PC-9 (cell line): ENCODE measurements at regions not wholly inside any gene's neighbourhood (a gene's known extent, or its start where the extent isn't known, plus 50 kb on each side); places are given as distances from the start of the nearest gene placed in this dataset.

Experiments
- CTCF ChIP-seq: fragments of 200-600 bp; sonication (generic); conservative IDR thresholded peaks from 2 replicates; pipeline ENCODE4 v1.6.1; 2017; ENCODE audit warnings: mixed run types, antibody characterized with exemption, mild to moderate bottlenecking, moderate library complexity
- EZH2 ChIP-seq: fragments of 200-600 bp; sonication (generic); IDR thresholded peaks from 2 replicates; pipeline ENCODE4 v1.8.0; 2017; ENCODE audit warnings: antibody characterized with exemption, low read depth

DNA sequence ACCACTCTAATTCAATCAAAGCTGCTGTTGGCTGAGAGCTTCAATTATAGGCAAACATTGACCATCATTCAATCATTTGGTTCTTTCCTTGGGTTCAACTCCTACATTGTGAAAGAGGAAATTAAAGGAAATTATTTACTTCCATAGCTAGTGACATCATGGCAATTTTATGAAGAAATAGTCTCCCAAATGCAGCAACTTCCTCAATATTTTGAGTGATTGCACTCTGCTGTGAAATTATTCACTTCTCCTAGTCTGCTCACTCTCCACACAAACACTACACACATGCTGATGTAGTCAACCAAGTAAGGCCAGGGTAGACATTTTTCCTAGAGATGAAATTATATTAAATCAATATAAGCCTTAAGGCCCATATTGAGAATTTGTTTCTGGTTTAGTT is 86.7 kb upstream of the NCKAP5 start:
- TF ChIP-seq CTCF, result no peak
- no peak for TF ChIP-seq EZH2
